Neutrophil (primary cell): ENCODE measurements at regions not wholly inside any gene's neighbourhood (a gene's known extent, or its start where the extent isn't known, plus 50 kb on each side); places are given as distances from the start of the nearest gene placed in this dataset.

Experiments
- H3K27ac ChIP-seq: fragments of 200-600 bp; sonication (generic); 2 replicates; pipeline ENCODE4 v1.5.1; 2016; ENCODE audit warnings: mild to moderate bottlenecking, moderate library complexity
- H3K27me3 ChIP-seq: fragments of 200-600 bp; sonication (generic); 2 replicates; pipeline ENCODE4 v1.6.0; 2016; ENCODE audit warnings: mild to moderate bottlenecking
- H3K36me3 ChIP-seq: fragments of 200-600 bp; sonication (generic); 2 replicates; pipeline ENCODE4 v1.5.1; 2017
- H3K4me1 ChIP-seq, 2 experiments: fragments of 200-600 bp in 1 of 2; sonication (generic) in 1 of 2; 1 replicate in 1 of 2; 2 replicates in 1 of 2; pipeline versions ENCODE4 v1.5.1 to v1.6.1; 2013 to 2016; ENCODE audit warnings: low read depth in 1 of 2, low read length in 1 of 2, mild to moderate bottlenecking in 1 of 2, moderate library complexity in 1 of 2; ENCODE audit not compliant: control insufficient read depth in 1 of 2, insufficient read depth in 1 of 2
- H3K4me3 ChIP-seq, 2 experiments: fragments of 200-600 bp in 1 of 2; sonication (generic) in 1 of 2; 1 replicate in 1 of 2; 2 replicates in 1 of 2; pipeline ENCODE4 v1.5.1; 2013 to 2016; ENCODE audit warnings: low read depth in 1 of 2, low read length in 1 of 2, mild to moderate bottlenecking in 1 of 2, moderate library complexity in 1 of 2
- H3K9me3 ChIP-seq: fragments of 200-600 bp; sonication (generic); 2 replicates; pipeline ENCODE4 v1.5.1; 2016
- TF ChIP-seq, protein P1 (sequence below): fragments of 200-600 bp; sonication (generic); IDR thresholded peaks from 2 replicates; pipeline ENCODE4 v1.5.1; 2016; ENCODE audit warnings: antibody characterized with exemption

DNA sequence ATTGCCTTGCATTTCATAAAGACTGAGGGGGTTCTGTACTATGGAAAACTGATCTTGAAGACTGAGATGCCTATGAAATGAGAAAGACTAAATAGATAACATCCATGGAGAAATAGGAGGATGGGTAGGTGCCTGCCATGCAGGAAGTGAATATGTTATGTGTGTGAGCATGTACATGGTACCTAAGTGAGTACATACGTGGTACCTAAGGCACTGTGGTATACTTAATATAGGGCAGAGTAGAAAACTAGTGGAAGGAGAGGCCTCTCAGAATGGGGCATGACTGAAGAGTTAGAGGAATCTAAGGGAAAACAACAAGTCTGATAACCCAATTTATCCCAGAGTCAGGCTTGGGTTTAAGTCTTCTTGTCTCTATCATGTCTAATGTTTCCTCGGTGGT lies 161.8 kb upstream of the DCN start:
- no peaks in the 10 kb centered on the region for H3K4me1 ChIP-seq
- H3K36me3 ChIP-seq, result no peaks in the 10 kb centered on the region
- no peak overlapping the region for H3K27ac ChIP-seq
- H3K27me3 ChIP-seq, result peaks cover 5% of the 10 kb centered on the region
- H3K4me3 ChIP-seq, result no peak overlapping the region
- H3K9me3 ChIP-seq, result no peaks in the 10 kb centered on the region
- TF ChIP-seq, protein P1, sequence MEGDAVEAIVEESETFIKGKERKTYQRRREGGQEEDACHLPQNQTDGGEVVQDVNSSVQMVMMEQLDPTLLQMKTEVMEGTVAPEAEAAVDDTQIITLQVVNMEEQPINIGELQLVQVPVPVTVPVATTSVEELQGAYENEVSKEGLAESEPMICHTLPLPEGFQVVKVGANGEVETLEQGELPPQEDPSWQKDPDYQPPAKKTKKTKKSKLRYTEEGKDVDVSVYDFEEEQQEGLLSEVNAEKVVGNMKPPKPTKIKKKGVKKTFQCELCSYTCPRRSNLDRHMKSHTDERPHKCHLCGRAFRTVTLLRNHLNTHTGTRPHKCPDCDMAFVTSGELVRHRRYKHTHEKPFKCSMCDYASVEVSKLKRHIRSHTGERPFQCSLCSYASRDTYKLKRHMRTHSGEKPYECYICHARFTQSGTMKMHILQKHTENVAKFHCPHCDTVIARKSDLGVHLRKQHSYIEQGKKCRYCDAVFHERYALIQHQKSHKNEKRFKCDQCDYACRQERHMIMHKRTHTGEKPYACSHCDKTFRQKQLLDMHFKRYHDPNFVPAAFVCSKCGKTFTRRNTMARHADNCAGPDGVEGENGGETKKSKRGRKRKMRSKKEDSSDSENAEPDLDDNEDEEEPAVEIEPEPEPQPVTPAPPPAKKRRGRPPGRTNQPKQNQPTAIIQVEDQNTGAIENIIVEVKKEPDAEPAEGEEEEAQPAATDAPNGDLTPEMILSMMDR, result no peak

DNA sequence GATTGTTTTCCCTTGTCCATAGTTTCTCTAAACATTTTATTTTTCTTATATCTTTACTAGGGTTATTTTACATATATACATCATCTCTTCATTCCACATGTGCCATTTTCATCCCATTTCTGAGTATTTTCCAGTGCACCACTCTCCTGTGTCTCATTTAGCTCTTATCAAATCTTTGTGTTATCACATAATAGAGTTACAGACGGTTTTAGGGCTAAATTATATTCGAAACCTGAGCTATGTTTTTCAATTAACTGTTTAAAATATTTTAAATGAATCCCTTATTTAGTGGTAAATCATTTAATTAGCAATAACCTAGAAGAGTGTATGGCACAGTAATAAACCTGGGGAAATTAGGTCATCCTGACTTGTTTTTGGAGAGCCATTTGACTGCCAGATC lies 160.4 kb upstream of the DCN start:
- TF ChIP-seq, protein P1, result no peak
- Histone ChIP-seq H3K4me1 (no peaks in the 10 kb centered on the region), H3K27me3 (peaks cover 5% of the 10 kb centered on the region)

DNA sequence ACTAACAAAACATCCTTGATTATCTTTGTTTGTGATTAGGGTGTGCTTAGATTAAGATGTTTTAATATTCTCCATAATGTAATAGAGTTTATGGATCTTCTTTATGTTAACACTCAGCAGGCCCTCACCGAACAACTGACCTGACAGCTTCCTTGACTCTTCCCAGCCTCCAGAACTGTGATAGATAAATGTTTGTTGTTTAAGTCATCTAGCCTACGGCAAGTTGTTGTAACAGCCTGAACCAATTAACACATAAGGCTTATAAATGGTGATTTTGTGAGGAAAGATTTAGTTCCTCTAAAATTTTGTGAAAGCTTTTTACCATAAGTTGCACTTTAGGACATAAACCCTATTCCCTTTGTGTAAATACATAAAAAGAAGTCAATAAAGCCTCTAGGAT lies 156.5 kb upstream of the DCN start:
- TF ChIP-seq, protein P1, result no peak

More for the DNA sequence above, 160.4 kb upstream of the DCN start:
- Histone ChIP-seq H3K4me3 (no peak overlapping the region), H3K36me3 (no peaks in the 10 kb centered on the region), H3K27ac (no peak overlapping the region), H3K9me3 (no peaks in the 10 kb centered on the region)

DNA sequence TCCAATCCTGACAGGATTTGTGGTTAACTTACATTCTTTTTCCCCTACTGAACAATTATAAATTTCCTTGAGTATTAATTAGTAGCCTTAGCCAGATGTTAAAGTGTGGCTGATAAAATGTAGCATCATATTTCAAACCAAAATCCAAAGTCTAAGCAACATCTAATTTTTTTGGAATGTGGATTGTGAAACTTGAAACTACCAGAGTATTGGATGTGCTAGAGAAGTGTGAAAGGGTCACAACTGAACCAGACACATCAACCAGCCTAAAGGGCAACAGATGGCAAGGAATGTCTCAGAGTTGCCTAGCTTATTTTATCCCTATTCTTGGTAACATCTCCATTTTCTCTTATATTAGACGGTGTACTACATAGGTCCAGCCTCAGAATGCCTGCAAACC lies 153.1 kb upstream of the DCN start:
- Histone ChIP-seq H3K27me3 (no peaks in the 10 kb centered on the region), H3K36me3 (no peaks in the 10 kb centered on the region), H3K4me1 (no peaks in the 10 kb centered on the region), H3K4me3 (no peak overlapping the region), H3K27ac (no peak overlapping the region), H3K9me3 (no peaks in the 10 kb centered on the region)
- TF ChIP-seq, protein P1, result no peak

More for the DNA sequence above, 156.5 kb upstream of the DCN start:
- H3K27ac ChIP-seq, result no peak overlapping the region
- no peaks in the 10 kb centered on the region for H3K9me3 ChIP-seq
- H3K4me1 ChIP-seq, result no peaks in the 10 kb centered on the region
- H3K4me3 ChIP-seq, result no peak overlapping the region
- no peaks in the 10 kb centered on the region for H3K27me3 ChIP-seq
- H3K36me3 ChIP-seq, result no peaks in the 10 kb centered on the region

DNA sequence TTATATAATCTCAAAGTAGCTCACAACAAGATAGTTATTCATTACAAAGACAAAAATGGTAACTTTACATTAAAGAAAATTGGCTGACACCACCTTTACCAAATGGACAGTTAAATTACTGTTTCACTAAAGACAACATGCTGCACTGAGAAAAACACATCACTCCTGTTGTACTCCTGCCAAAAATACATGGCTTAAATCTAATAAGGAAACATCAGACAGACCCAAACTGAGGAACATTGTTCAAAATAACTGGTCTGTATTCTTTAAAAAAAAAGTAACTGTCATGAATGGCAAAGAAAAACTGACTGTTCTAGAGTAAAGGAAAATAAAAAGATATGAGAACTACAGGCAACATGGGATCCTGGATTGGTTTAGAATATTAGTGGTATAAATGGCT lies 151.3 kb upstream of the DCN start:
- no peak overlapping the region for H3K27ac ChIP-seq
- H3K9me3 ChIP-seq, result no peaks in the 10 kb centered on the region
- no peaks in the 10 kb centered on the region for H3K4me1 ChIP-seq
- H3K36me3 ChIP-seq, result no peaks in the 10 kb centered on the region
- no peaks in the 10 kb centered on the region for H3K27me3 ChIP-seq
- TF ChIP-seq, protein P1, result no peak
- H3K4me3 ChIP-seq, result no peak overlapping the region

GRCh38 chr12:91332302-91332701 lies 149.7 kb upstream of the DCN start:
- TF ChIP-seq, protein P1, result no peak
- H3K4me3 ChIP-seq, result no peak overlapping the region
- H3K9me3 ChIP-seq, result no peaks in the 10 kb centered on the region
- no peaks in the 10 kb centered on the region for H3K27me3 ChIP-seq
- H3K27ac ChIP-seq, result no peak overlapping the region
- H3K36me3 ChIP-seq, result no peaks in the 10 kb centered on the region
- no peaks in the 10 kb centered on the region for H3K4me1 ChIP-seq
